ENCODE measurements at regions not wholly inside any gene's neighbourhood (a gene's known extent, or its start where the extent isn't known, plus 50 kb on each side); places are given as distances from the start of the nearest gene placed in this dataset.

- TF ChIP-seq CTCF (IDR thresholded peaks at IDR 0.05; ENCODE audit: control extremely low read depth, extremely low read depth, low read depth, missing control alignments) = no peak
- POLR2A ChIA-PET = no interaction called here
- DNase-seq (ENCODE audit: extremely low spot score) = no peak
- CTCF ChIA-PET = no interaction called here
These were observed 247.7 kb upstream of the RFX3 start for GRCh38 chr9:3773362-3774060.

GRCh38 chr9:3769646-3770045, 243.8 kb upstream of the RFX3 start:
- CTCF ChIA-PET = no interaction called here
- TF ChIP-seq CTCF (IDR thresholded peaks at IDR 0.05; ENCODE audit: control extremely low read depth, extremely low read depth, low read depth, missing control alignments) = no peak
- no peak for DNase-seq (ENCODE audit: extremely low spot score)
- POLR2A ChIA-PET = no interaction called here

- DNase-seq (ENCODE audit: extremely low spot score) = no peak
- CTCF ChIA-PET = interaction anchor here (1.4 kb wide), 1 partner anchor 9 kb away, joined by 3 read pairs; no protein-coding TSS in a partner anchor
- TF ChIP-seq CTCF (IDR thresholded peaks at IDR 0.05; ENCODE audit: control extremely low read depth, extremely low read depth, low read depth, missing control alignments) = no peak
These were observed 243.1 kb upstream of the RFX3 start for GRCh38 chr9:3768712-3769457.

GRCh38 chr9:3768286-3768685, 242.5 kb upstream of the RFX3 start:
- ChIA-PET CTCF (interaction anchor here (1.4 kb wide), 1 partner anchor 8 kb away, joined by 3 read pairs; no protein-coding TSS in a partner anchor), POLR2A (no interaction called here)
- DNase-seq (ENCODE audit: extremely low spot score) = no peak
- TF ChIP-seq CTCF (IDR thresholded peaks at IDR 0.05; ENCODE audit: control extremely low read depth, extremely low read depth, low read depth, missing control alignments) = no peak

More at GRCh38 chr9:3768712-3769457, 243.1 kb upstream of the RFX3 start:
- POLR2A ChIA-PET = no interaction called here

GRCh38 chr9:3762076-3762475, 236.3 kb upstream of the RFX3 start:
- ChIA-PET CTCF (no interaction called here), POLR2A (no interaction called here)
- no peak for TF ChIP-seq CTCF (IDR thresholded peaks at IDR 0.05; ENCODE audit: control extremely low read depth, extremely low read depth, low read depth, missing control alignments)
- no peak for DNase-seq (ENCODE audit: extremely low spot score)

- DNase-seq (ENCODE audit: extremely low spot score) = no peak
- ChIA-PET CTCF (interaction anchor here (1.0 to 1.1 kb wide), 2 partner anchors 8 to 28 kb away, joined by 3 read pairs; no protein-coding TSS in a partner anchor), POLR2A (no interaction called here)
- no peak for TF ChIP-seq CTCF (IDR thresholded peaks at IDR 0.05; ENCODE audit: control extremely low read depth, extremely low read depth, low read depth, missing control alignments)
These were observed 234.2 kb upstream of the RFX3 start for GRCh38 chr9:3760031-3760430.

Measured in GM10248 (cell line).